ENCODE measurements at regions not wholly inside any gene's neighbourhood (a gene's known extent, or its start where the extent isn't known, plus 50 kb on each side); places are given as distances from the start of the nearest gene placed in this dataset.

GRCh38 chr9:19701991-19702390 lies 86.8 kb downstream of the SLC24A2 start:
- no peak for TF ChIP-seq POLR2AphosphoS5 (IDR thresholded peaks at IDR 0.05; ENCODE audit: low read depth, low read length)
- TF ChIP-seq FOXP2 (optimal IDR thresholded peaks at IDR 0.05; ENCODE audit: borderline replicate concordance, extremely low read depth, extremely low read length, insufficient read depth) = no peak
- no peak for TF ChIP-seq REST (IDR thresholded peaks at IDR 0.05; ENCODE audit: insufficient read depth in 1 of 2, low read depth in 2 of 2, low read length in 2 of 2)
